Endodermal cell (in vitro differentiated cells): ENCODE measurements at regions not wholly inside any gene's neighbourhood (a gene's known extent, or its start where the extent isn't known, plus 50 kb on each side); places are given as distances from the start of the nearest gene placed in this dataset.

Experiments
- DNase-seq: peaks from one replicate; pipeline ENCODE4 v3.0.0-alpha.2; 2017
- H3K27ac ChIP-seq: 2 replicates; pipeline ENCODE4 v1.5.1; 2013; ENCODE audit warnings: mild to moderate bottlenecking, low read depth, low read length, moderate library complexity
- H3K27me3 ChIP-seq: 2 replicates; pipeline ENCODE4 v1.6.1; 2013; ENCODE audit warnings: mild to moderate bottlenecking, low read length, moderate library complexity; ENCODE audit not compliant: insufficient read depth, control insufficient read depth, poor library complexity, severe bottlenecking
- H3K36me3 ChIP-seq: 2 replicates; pipeline ENCODE4 v1.7.0; 2013; ENCODE audit warnings: mild to moderate bottlenecking, low read length, moderate library complexity; ENCODE audit not compliant: control insufficient read depth, insufficient read depth
- H3K4me1 ChIP-seq: one replicate; pipeline ENCODE4 v1.7.0; 2013; ENCODE audit warnings: low read length; ENCODE audit not compliant: control insufficient read depth, insufficient read depth
- H3K4me3 ChIP-seq: 2 replicates; pipeline ENCODE4 v1.5.1; 2013; ENCODE audit warnings: mild to moderate bottlenecking, low read length, moderate library complexity
- H3K9ac ChIP-seq: 2 replicates; pipeline ENCODE4 v1.6.1; 2013; ENCODE audit warnings: mild to moderate bottlenecking, low read length, moderate library complexity; ENCODE audit not compliant: poor library complexity, severe bottlenecking; ENCODE audit errors: extremely low read depth
- H3K9me3 ChIP-seq: 2 replicates; pipeline ENCODE4 v1.6.1; 2013; ENCODE audit warnings: mild to moderate bottlenecking, low read length, moderate library complexity; ENCODE audit not compliant: control insufficient read depth
- H3K27ac Mint-ChIP-seq: 2 replicates; pipeline ENCODE4 v1.8.0; 2020; ENCODE audit warnings: mixed read lengths
- H3K27me3 Mint-ChIP-seq: 2 replicates; pipeline ENCODE4 v1.8.0; 2021; ENCODE audit warnings: mild to moderate bottlenecking, mixed read lengths; ENCODE audit not compliant: insufficient read depth
- H3K36me3 Mint-ChIP-seq: 2 replicates; pipeline ENCODE4 v1.8.0; 2020; ENCODE audit warnings: low read depth, mixed read lengths
- H3K4me1 Mint-ChIP-seq: 2 replicates; pipeline ENCODE4 v1.8.0; 2020; ENCODE audit warnings: mixed read lengths
- H3K4me3 Mint-ChIP-seq: 2 replicates; pipeline ENCODE4 v1.8.0; 2020; ENCODE audit warnings: mild to moderate bottlenecking, moderate library complexity, mixed read lengths
- H3K9me3 Mint-ChIP-seq: 2 replicates; pipeline ENCODE4 v1.8.0; 2020; ENCODE audit warnings: mild to moderate bottlenecking, mixed read lengths
- WGBS, 2 experiments: methylation state at CpG; one replicate each; pipeline versions ENCODE4 v1.1.5 to v1.1.7; 2013; ENCODE audit warnings: missing lambda C conversion rate in 2 of 2, mixed read lengths in 1 of 2; ENCODE audit not compliant: insufficient coverage in 1 of 2, insufficient read length in 1 of 2; 5-methylcytosine and 5-hydroxymethylcytosine counted together
- TF ChIP-seq, protein P1 (sequence below): fragments of 200-600 bp; sonication (generic); conservative IDR thresholded peaks from 2 replicates; pipeline ENCODE4 v1.5.0; 2021; ENCODE audit warnings: antibody characterized with exemption, mild to moderate bottlenecking

DNA sequence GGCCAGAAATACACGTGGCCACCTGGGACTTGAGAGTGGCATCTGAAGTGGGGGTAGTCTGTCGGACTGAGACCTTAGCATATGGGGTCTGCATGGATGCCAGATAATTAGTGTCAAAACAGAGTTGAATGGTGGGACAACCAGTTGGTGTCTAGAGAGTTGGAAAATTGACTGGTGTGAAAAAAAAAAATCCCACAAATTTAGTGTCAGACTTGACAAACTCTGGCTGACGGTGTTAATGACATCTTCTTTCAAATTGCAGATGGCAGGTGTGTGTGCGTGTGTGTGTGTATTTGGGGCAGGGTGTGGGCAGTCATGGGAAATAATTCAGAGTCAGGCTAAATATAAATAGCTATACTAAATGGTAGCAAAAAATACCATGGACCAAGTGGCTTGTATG is 365.4 kb upstream of the RGPD4 start:
- Mint-ChIP-seq H3K36me3 (no peaks in the 10 kb centered on the region), H3K27ac (no peak overlapping the region), H3K9me3 (no peaks in the 10 kb centered on the region), H3K4me3 (no peak overlapping the region), H3K27me3 (peaks cover 4% of the 10 kb centered on the region), H3K4me1 (no peaks in the 10 kb centered on the region)
- H3K4me3 ChIP-seq: no peak overlapping the region
- DNase-seq: no peak
- no peak overlapping the region for H3K9ac ChIP-seq
- no peaks in the 10 kb centered on the region for H3K9me3 ChIP-seq
- H3K27ac ChIP-seq: no peak overlapping the region
- no peaks in the 10 kb centered on the region for H3K4me1 ChIP-seq
- TF ChIP-seq, protein P1, sequence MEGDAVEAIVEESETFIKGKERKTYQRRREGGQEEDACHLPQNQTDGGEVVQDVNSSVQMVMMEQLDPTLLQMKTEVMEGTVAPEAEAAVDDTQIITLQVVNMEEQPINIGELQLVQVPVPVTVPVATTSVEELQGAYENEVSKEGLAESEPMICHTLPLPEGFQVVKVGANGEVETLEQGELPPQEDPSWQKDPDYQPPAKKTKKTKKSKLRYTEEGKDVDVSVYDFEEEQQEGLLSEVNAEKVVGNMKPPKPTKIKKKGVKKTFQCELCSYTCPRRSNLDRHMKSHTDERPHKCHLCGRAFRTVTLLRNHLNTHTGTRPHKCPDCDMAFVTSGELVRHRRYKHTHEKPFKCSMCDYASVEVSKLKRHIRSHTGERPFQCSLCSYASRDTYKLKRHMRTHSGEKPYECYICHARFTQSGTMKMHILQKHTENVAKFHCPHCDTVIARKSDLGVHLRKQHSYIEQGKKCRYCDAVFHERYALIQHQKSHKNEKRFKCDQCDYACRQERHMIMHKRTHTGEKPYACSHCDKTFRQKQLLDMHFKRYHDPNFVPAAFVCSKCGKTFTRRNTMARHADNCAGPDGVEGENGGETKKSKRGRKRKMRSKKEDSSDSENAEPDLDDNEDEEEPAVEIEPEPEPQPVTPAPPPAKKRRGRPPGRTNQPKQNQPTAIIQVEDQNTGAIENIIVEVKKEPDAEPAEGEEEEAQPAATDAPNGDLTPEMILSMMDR: no peak
- WGBS, 2 experiments: 94 to 100% methylated on average over 2 to 4 of the region's 4 CpGs
- H3K27me3 ChIP-seq: no peaks in the 10 kb centered on the region
- H3K36me3 ChIP-seq: no peaks in the 10 kb centered on the region

DNA sequence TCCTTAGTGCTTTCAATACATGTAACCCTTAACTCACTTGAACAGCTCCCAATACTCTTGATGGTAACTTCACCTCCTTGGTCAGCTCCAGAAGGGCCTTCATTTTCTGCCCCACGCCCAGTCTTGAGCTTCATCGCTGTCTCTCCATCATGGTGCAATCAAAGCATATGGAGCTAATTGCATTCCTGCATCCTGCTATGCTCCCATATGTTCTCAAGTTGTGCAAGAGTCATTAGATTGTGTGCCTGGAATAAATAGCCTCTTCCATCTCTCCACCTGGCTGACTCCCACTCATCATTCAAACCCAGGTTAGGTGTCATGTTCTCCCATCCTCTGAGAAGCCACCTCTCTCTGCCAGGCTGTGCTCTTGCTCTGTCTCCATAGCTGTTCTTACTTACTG is 364.5 kb upstream of the RGPD4 start:
- 92 to 100% methylated on average over 1 to 2 of the region's 2 CpGs for WGBS, 2 experiments
- Mint-ChIP-seq H3K36me3 (no peaks in the 10 kb centered on the region), H3K4me3 (no peak overlapping the region), H3K4me1 (peaks cover 3% of the 10 kb centered on the region), H3K27me3 (peaks cover 5% of the 10 kb centered on the region), H3K9me3 (no peaks in the 10 kb centered on the region), H3K27ac (no peak overlapping the region)
- TF ChIP-seq, protein P1: no peak
- no peak for DNase-seq
- Histone ChIP-seq H3K36me3 (no peaks in the 10 kb centered on the region), H3K4me1 (no peaks in the 10 kb centered on the region), H3K27ac (no peak overlapping the region), H3K9ac (no peak overlapping the region), H3K9me3 (no peaks in the 10 kb centered on the region), H3K4me3 (no peak overlapping the region), H3K27me3 (no peaks in the 10 kb centered on the region)

DNA sequence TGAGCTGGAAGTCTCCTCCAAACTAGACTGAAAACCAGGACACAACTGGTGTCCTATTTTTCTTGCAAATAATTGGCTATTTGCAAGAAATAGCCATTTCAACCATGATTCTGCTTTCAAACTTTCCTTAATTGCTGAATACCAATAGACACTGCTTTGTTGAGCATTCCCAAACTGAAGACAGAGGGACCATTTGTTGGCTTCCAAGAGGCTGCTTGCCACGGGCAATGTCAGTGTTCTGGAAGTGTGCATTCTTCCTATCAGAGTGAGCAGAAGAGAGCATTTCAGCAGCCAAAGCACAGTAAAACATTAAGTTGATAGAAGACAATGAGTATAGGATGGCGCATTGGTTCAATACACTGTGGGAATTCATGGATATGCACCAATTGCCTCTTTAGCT is 360.5 kb upstream of the RGPD4 start:
- H3K36me3 ChIP-seq: no peaks in the 10 kb centered on the region
- H3K9ac ChIP-seq: no peak overlapping the region
- H3K4me3 Mint-ChIP-seq: no peak overlapping the region
- DNase-seq: no peak
- no peak overlapping the region for H3K4me3 ChIP-seq
- H3K27me3 ChIP-seq: no peaks in the 10 kb centered on the region
- no peak overlapping the region for H3K27ac Mint-ChIP-seq
- 88 to 93% methylated on average over 1 to 2 of the region's 2 CpGs for WGBS, 2 experiments
- no peaks in the 10 kb centered on the region for H3K36me3 Mint-ChIP-seq
- TF ChIP-seq, protein P1: no peak
- no peak overlapping the region for H3K27ac ChIP-seq
- H3K4me1 ChIP-seq: no peaks in the 10 kb centered on the region
- H3K9me3 Mint-ChIP-seq: peaks cover 9% of the 10 kb centered on the region
- peaks cover 8% of the 10 kb centered on the region for H3K4me1 Mint-ChIP-seq
- H3K27me3 Mint-ChIP-seq: peaks cover 8% of the 10 kb centered on the region
- peaks cover 14% of the 10 kb centered on the region for H3K9me3 ChIP-seq
